ENCODE measurements at regions not wholly inside any gene's neighbourhood (a gene's known extent, or its start where the extent isn't known, plus 50 kb on each side); places are given as distances from the start of the nearest gene placed in this dataset.

- no peak for ATAC-seq (ENCODE audit: low read depth in 2 of 2)
- Histone ChIP-seq H3K4me1 (ENCODE audit: control insufficient read depth, insufficient read depth, low read length, poor library complexity, severe bottlenecking) (no peaks in the 10 kb centered on the region), H3K9me3 (ENCODE audit: control insufficient read depth in 2 of 2, low read length in 2 of 2) (no peaks in the 10 kb centered on the region), H3K27me3 (ENCODE audit: control insufficient read depth, insufficient read depth, low read length) (no peaks in the 10 kb centered on the region), H3K36me3 (ENCODE audit: control insufficient read depth, insufficient read depth, low read length) (no peaks in the 10 kb centered on the region), H3K4me3 (ENCODE audit: low read depth, low read length) (no peak overlapping the region), H3K27ac (ENCODE audit: insufficient read depth, low read length, poor library complexity, severe bottlenecking) (no peak overlapping the region)
- DNase-seq, result no peak
- H3K27me3 Mint-ChIP-seq, result no peaks in the 10 kb centered on the region
- H3K9me3 Mint-ChIP-seq, result peaks cover 0 to 3% (median 1%) of the 10 kb centered on the region in 7 donors
- no peak overlapping the region for H3K4me3 Mint-ChIP-seq
- no peaks in the 10 kb centered on the region for H3K4me1 Mint-ChIP-seq
- no peaks in the 10 kb centered on the region for H3K36me3 Mint-ChIP-seq
- no peak overlapping the region for H3K27ac Mint-ChIP-seq
These were observed 134.9 kb upstream of the CPNE8 start for GRCh38 chr12:39040275-39040674.

- ATAC-seq (ENCODE audit: low read depth in 2 of 2) (no peak), DNase-seq (no peak)
- no peaks in the 10 kb centered on the region for H3K36me3 ChIP-seq (ENCODE audit: control insufficient read depth, insufficient read depth, low read length)
- H3K9me3 ChIP-seq (ENCODE audit: control insufficient read depth in 2 of 2, low read length in 2 of 2), result no peaks in the 10 kb centered on the region
- H3K9me3 Mint-ChIP-seq, result peaks cover 0 to 2% (median 1%) of the 10 kb centered on the region in 7 donors
- no peak overlapping the region for H3K4me3 Mint-ChIP-seq
- H3K4me1 ChIP-seq (ENCODE audit: control insufficient read depth, insufficient read depth, low read length, poor library complexity, severe bottlenecking), result no peaks in the 10 kb centered on the region
- no peaks in the 10 kb centered on the region for H3K36me3 Mint-ChIP-seq
- H3K27me3 Mint-ChIP-seq, result no peaks in the 10 kb centered on the region
- H3K27ac ChIP-seq (ENCODE audit: insufficient read depth, low read length, poor library complexity, severe bottlenecking), result no peak overlapping the region
- H3K4me1 Mint-ChIP-seq, result no peaks in the 10 kb centered on the region
- no peak overlapping the region for H3K4me3 ChIP-seq (ENCODE audit: low read depth, low read length)
- no peak overlapping the region for H3K27ac Mint-ChIP-seq
- no peaks in the 10 kb centered on the region for H3K27me3 ChIP-seq (ENCODE audit: control insufficient read depth, insufficient read depth, low read length)
These were observed 131.7 kb upstream of the CPNE8 start for GRCh38 chr12:39037115-39037514.

- no peak overlapping the region for H3K27ac ChIP-seq (ENCODE audit: insufficient read depth, low read length, poor library complexity, severe bottlenecking)
- no peaks in the 10 kb centered on the region for H3K9me3 ChIP-seq (ENCODE audit: control insufficient read depth in 2 of 2, low read length in 2 of 2)
- H3K36me3 ChIP-seq (ENCODE audit: control insufficient read depth, insufficient read depth, low read length), result no peaks in the 10 kb centered on the region
- H3K27me3 ChIP-seq (ENCODE audit: control insufficient read depth, insufficient read depth, low read length), result no peaks in the 10 kb centered on the region
- no peak for DNase-seq
- peaks cover 0 to 2% (median 1%) of the 10 kb centered on the region in 7 donors for H3K9me3 Mint-ChIP-seq
- H3K27me3 Mint-ChIP-seq, result no peaks in the 10 kb centered on the region
- H3K27ac Mint-ChIP-seq, result no peak overlapping the region
- no peak overlapping the region for H3K4me3 ChIP-seq (ENCODE audit: low read depth, low read length)
- no peaks in the 10 kb centered on the region for H3K4me1 Mint-ChIP-seq
- H3K4me3 Mint-ChIP-seq, result no peak overlapping the region
- no peak for ATAC-seq (ENCODE audit: low read depth in 2 of 2)
- no peaks in the 10 kb centered on the region for H3K36me3 Mint-ChIP-seq
- H3K4me1 ChIP-seq (ENCODE audit: control insufficient read depth, insufficient read depth, low read length, poor library complexity, severe bottlenecking), result no peaks in the 10 kb centered on the region
These were observed 130.7 kb upstream of the CPNE8 start for GRCh38 chr12:39036105-39036504.

GRCh38 chr12:39033782-39034181 is 128.4 kb upstream of the CPNE8 start:
- Histone ChIP-seq H3K27me3 (ENCODE audit: control insufficient read depth, insufficient read depth, low read length) (no peaks in the 10 kb centered on the region), H3K4me3 (ENCODE audit: low read depth, low read length) (no peak overlapping the region), H3K36me3 (ENCODE audit: control insufficient read depth, insufficient read depth, low read length) (no peaks in the 10 kb centered on the region), H3K27ac (ENCODE audit: insufficient read depth, low read length, poor library complexity, severe bottlenecking) (no peak overlapping the region), H3K9me3 (ENCODE audit: control insufficient read depth in 2 of 2, low read length in 2 of 2) (no peaks in the 10 kb centered on the region), H3K4me1 (ENCODE audit: control insufficient read depth, insufficient read depth, low read length, poor library complexity, severe bottlenecking) (no peaks in the 10 kb centered on the region)
- Mint-ChIP-seq H3K4me1 (no peaks in the 10 kb centered on the region), H3K36me3 (no peaks in the 10 kb centered on the region), H3K27ac (no peak overlapping the region), H3K27me3 (no peaks in the 10 kb centered on the region), H3K9me3 (peaks cover 0 to 2% (median 1%) of the 10 kb centered on the region in 7 donors), H3K4me3 (no peak overlapping the region)
- ATAC-seq (ENCODE audit: low read depth in 2 of 2) (no peak), DNase-seq (no peak)

GRCh38 chr12:39032448-39032847 is 127.1 kb upstream of the CPNE8 start:
- Histone ChIP-seq H3K4me3 (ENCODE audit: low read depth, low read length) (no peak overlapping the region), H3K27me3 (ENCODE audit: control insufficient read depth, insufficient read depth, low read length) (no peaks in the 10 kb centered on the region), H3K4me1 (ENCODE audit: control insufficient read depth, insufficient read depth, low read length, poor library complexity, severe bottlenecking) (no peaks in the 10 kb centered on the region), H3K9me3 (ENCODE audit: control insufficient read depth in 2 of 2, low read length in 2 of 2) (no peaks in the 10 kb centered on the region), H3K27ac (ENCODE audit: insufficient read depth, low read length, poor library complexity, severe bottlenecking) (no peak overlapping the region), H3K36me3 (ENCODE audit: control insufficient read depth, insufficient read depth, low read length) (no peaks in the 10 kb centered on the region)
- Mint-ChIP-seq H3K36me3 (no peaks in the 10 kb centered on the region), H3K27me3 (no peaks in the 10 kb centered on the region), H3K4me3 (no peak overlapping the region), H3K9me3 (peaks cover 0 to 4% (median 0%) of the 10 kb centered on the region in 7 donors), H3K4me1 (no peaks in the 10 kb centered on the region), H3K27ac (no peak overlapping the region)
- DNase-seq (no peak), ATAC-seq (ENCODE audit: low read depth in 2 of 2) (no peak)

- no peaks in the 10 kb centered on the region for H3K27me3 Mint-ChIP-seq
- H3K27ac Mint-ChIP-seq, result no peak overlapping the region
- Histone ChIP-seq H3K36me3 (ENCODE audit: control insufficient read depth, insufficient read depth, low read length) (no peaks in the 10 kb centered on the region), H3K9me3 (ENCODE audit: control insufficient read depth in 2 of 2, low read length in 2 of 2) (no peaks in the 10 kb centered on the region), H3K4me1 (ENCODE audit: control insufficient read depth, insufficient read depth, low read length, poor library complexity, severe bottlenecking) (no peaks in the 10 kb centered on the region), H3K27ac (ENCODE audit: insufficient read depth, low read length, poor library complexity, severe bottlenecking) (no peak overlapping the region), H3K4me3 (ENCODE audit: low read depth, low read length) (no peak overlapping the region), H3K27me3 (ENCODE audit: control insufficient read depth, insufficient read depth, low read length) (no peaks in the 10 kb centered on the region)
- no peak for ATAC-seq (ENCODE audit: low read depth in 2 of 2)
- H3K9me3 Mint-ChIP-seq, result peaks cover 0 to 4% (median 0%) of the 10 kb centered on the region in 7 donors
- DNase-seq, result no peak
- no peaks in the 10 kb centered on the region for H3K4me1 Mint-ChIP-seq
- H3K36me3 Mint-ChIP-seq, result no peaks in the 10 kb centered on the region
- no peak overlapping the region for H3K4me3 Mint-ChIP-seq
These were observed 126.6 kb upstream of the CPNE8 start for GRCh38 chr12:39032034-39032433.

GRCh38 chr12:39028382-39028781 is 123.0 kb upstream of the CPNE8 start:
- no peak overlapping the region for H3K4me3 Mint-ChIP-seq
- Histone ChIP-seq H3K9me3 (ENCODE audit: control insufficient read depth in 2 of 2, low read length in 2 of 2) (no peaks in the 10 kb centered on the region), H3K27me3 (ENCODE audit: control insufficient read depth, insufficient read depth, low read length) (no peaks in the 10 kb centered on the region), H3K4me1 (ENCODE audit: control insufficient read depth, insufficient read depth, low read length, poor library complexity, severe bottlenecking) (no peaks in the 10 kb centered on the region), H3K4me3 (ENCODE audit: low read depth, low read length) (no peak overlapping the region), H3K27ac (ENCODE audit: insufficient read depth, low read length, poor library complexity, severe bottlenecking) (no peak overlapping the region), H3K36me3 (ENCODE audit: control insufficient read depth, insufficient read depth, low read length) (no peaks in the 10 kb centered on the region)
- no peak overlapping the region for H3K27ac Mint-ChIP-seq
- H3K9me3 Mint-ChIP-seq, result peaks cover 0 to 7% (median 0%) of the 10 kb centered on the region in 7 donors
- no peak for ATAC-seq (ENCODE audit: low read depth in 2 of 2)
- H3K27me3 Mint-ChIP-seq, result no peaks in the 10 kb centered on the region
- DNase-seq, result no peak
- no peaks in the 10 kb centered on the region for H3K4me1 Mint-ChIP-seq
- H3K36me3 Mint-ChIP-seq, result no peaks in the 10 kb centered on the region

- ATAC-seq (ENCODE audit: low read depth in 2 of 2), result no peak
These were observed 107.5 kb upstream of the CPNE8 start for GRCh38 chr12:39012870-39013269.

More at GRCh38 chr12:39012870-39013269, 107.5 kb upstream of the CPNE8 start:
- no peaks in the 10 kb centered on the region for H3K36me3 Mint-ChIP-seq
- no peak overlapping the region for H3K27ac Mint-ChIP-seq
- peaks cover 0 to 4% (median 1%) of the 10 kb centered on the region in 7 donors for H3K9me3 Mint-ChIP-seq
- no peaks in the 10 kb centered on the region for H3K27me3 Mint-ChIP-seq
- no peak overlapping the region for H3K4me3 Mint-ChIP-seq
- Histone ChIP-seq H3K27ac (ENCODE audit: insufficient read depth, low read length, poor library complexity, severe bottlenecking) (no peak overlapping the region), H3K36me3 (ENCODE audit: control insufficient read depth, insufficient read depth, low read length) (no peaks in the 10 kb centered on the region), H3K4me3 (ENCODE audit: low read depth, low read length) (no peak overlapping the region), H3K4me1 (ENCODE audit: control insufficient read depth, insufficient read depth, low read length, poor library complexity, severe bottlenecking) (no peaks in the 10 kb centered on the region), H3K9me3 (ENCODE audit: control insufficient read depth in 2 of 2, low read length in 2 of 2) (no peaks in the 10 kb centered on the region), H3K27me3 (ENCODE audit: control insufficient read depth, insufficient read depth, low read length) (no peaks in the 10 kb centered on the region)
- no peaks in the 10 kb centered on the region for H3K4me1 Mint-ChIP-seq
- no peak for DNase-seq

Measured in CD4-positive, CD25-positive, alpha-beta regulatory T cell (primary cell).